Suppressor macrophage treated with lipopolysaccharide for 1 hour (primary cell): ENCODE measurements at regions not wholly inside any gene's neighbourhood (a gene's known extent, or its start where the extent isn't known, plus 50 kb on each side); places are given as distances from the start of the nearest gene placed in this dataset.

Experiments used
- DNase-seq, 3 donors: peaks; one replicate each; pipeline ENCODE4 v3.0.0-alpha.2; 2020 to 2022

- DNase-seq: no peak
These were observed 341.2 kb downstream of the NPHP4 start for GRCh38 chr1:5651027-5651410.

DNA sequence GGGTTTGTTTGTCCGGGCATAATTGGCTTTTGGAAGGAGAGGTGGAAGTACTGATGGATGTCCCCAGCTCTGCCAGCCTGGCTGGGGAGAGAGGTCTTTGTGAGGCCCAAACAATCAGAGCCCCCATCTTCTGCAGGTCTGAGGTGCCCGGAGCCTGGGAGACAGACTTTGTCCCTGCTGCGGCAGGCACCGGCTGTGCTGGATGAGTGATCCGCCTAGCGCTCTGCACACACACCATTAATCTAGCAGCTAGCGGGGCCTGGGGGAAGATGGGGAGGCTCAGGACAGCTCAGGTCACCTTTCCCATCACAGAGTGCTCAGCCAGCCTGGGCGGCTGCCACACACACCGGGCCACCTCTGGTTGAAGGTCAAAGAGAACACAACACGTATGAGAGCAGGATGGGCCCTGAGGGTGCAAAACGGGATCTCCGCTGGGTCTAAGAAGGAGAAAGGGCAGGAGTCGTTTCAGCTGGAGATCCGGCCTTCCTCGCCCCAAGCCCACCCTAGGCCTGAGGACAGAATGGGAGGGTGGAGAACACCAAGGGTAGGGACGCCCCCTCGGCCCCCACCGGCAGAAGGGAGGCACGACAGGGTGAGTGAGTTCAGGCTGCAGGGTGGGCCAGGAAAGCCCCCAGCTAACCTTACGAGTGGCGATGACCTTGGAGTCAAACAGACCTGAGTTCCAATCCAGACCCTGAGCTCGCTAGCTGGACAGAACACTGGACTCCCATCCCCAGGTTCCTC, 341.8 kb downstream of the NPHP4 start:
- no peak for DNase-seq

GRCh38 chr1:5649795-5650194, 342.4 kb downstream of the NPHP4 start:
- no peak for DNase-seq

DNA sequence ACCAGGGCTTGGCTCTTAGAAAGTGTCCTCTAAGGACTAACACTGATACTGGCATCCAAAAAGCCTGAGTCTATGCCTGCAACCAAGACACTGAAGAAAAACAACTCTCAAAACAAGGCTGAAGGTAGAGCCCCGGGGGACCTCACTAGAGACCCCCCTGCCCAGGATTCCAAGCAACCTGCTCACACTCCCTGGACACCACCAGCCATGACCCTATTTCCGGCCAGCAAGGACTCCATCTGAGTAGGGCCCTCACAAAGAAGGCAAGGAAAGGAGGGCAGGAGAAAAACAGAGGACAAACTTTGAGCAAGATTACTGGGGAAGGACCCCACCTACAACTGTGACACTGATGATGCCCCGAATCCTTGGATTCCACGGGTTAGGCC, 343.1 kb downstream of the NPHP4 start:
- no peak for DNase-seq

DNA sequence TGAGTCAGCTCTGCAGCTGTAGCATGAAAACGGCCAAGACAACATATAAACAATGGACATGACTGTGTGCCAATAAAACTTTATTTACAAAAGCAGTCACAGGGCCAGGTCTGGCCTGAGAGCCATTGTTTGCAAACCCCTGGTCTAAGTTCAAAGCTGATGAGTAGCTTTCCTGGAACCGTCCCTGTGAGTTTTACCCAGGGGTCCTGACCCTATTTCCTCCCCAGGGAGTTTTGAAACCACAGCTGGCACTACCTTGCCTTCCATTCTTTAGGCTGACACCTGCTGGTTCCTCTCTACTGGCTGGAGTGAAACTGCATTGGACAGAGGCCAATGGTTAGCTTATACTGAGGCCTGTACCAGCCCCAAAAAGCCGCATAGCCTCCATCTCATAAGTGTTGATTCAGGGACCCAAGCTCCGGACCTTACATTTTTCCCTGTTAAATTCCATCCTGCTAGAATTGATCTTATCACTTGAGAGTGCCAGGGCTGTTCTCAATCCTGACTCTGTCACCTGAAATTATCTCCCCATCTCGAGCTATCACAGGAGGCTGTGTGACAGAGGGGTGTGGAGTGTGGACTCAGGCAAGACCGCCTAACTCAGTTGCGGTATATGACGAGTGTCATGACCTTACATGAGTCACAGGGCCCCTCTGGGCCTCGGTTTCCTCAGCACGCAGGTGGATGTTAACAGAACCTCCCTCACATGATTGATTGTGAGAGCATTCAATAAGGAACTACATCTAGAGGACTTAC, 343.6 kb downstream of the NPHP4 start:
- DNase-seq: no peak

DNA sequence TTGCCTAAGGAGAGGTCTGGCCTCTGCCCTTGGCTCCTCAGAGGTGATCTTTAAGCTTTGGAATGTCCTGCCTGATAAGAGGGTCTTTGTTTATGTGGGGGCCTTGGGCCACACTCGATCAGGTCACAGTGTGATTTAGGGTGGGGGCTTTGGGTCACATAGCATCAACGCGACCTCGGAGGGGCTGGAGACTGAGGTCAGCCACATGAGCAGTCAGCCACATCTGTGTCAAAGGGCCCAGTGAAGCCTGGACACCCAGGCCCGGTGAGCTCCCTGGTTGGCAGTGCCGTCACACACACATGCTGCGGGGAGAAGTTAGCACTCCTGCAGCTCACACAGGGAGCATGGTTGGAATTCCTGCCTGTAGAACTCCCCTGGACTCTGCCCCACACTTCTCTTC, 345.0 kb downstream of the NPHP4 start:
- no peak for DNase-seq

DNA sequence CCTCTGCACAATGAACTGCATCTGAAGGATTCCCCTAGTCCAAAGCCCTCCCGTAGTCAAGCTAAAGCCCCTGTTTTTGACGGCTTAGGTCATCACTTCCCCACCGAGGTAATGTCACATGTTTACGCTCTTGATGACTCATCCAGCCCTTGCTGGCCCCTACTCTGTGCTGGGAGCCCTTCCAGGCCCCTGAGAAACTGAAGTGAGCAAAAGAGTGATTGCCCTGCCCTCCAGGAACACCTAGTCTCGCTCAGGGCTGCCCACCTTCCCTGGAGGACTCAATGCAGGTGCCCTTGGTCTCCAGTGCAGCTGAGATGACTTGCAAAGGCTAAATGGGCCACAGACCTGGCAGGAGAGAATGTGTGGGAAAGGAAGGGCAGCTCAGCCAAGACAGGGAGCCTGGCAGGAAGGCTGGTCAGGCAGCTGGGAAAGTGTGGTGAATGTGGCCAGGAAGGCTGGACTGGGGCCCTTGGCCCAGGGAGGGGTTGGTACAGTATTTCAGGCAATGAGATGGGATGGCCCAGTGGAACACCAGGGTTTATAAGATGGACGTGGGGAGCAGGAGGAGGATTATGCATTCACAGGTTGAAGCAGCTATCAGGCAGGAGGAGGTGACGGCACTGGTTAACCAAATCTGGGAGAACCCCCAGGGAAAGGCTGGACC, 345.6 kb downstream of the NPHP4 start:
- DNase-seq: no peak

- no peak for DNase-seq
These were observed 346.3 kb downstream of the NPHP4 start for GRCh38 chr1:5645929-5646328.

DNA sequence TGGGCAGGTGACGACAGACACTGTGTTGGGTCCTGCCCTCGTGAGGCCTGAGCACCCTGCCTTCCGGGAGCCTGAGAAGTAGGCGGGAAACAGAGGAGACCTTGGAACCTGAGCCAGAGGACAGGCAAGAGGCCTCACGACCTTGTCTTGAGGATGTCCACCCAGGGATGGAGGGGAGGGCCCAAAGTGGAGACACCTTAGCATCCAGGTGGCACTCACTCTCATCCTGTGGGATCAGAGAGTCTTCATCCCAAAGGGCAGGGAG, 347.2 kb downstream of the NPHP4 start:
- DNase-seq: no peak

GRCh38 chr1:5644281-5645134, 347.7 kb downstream of the NPHP4 start:
- no peak for DNase-seq

DNA sequence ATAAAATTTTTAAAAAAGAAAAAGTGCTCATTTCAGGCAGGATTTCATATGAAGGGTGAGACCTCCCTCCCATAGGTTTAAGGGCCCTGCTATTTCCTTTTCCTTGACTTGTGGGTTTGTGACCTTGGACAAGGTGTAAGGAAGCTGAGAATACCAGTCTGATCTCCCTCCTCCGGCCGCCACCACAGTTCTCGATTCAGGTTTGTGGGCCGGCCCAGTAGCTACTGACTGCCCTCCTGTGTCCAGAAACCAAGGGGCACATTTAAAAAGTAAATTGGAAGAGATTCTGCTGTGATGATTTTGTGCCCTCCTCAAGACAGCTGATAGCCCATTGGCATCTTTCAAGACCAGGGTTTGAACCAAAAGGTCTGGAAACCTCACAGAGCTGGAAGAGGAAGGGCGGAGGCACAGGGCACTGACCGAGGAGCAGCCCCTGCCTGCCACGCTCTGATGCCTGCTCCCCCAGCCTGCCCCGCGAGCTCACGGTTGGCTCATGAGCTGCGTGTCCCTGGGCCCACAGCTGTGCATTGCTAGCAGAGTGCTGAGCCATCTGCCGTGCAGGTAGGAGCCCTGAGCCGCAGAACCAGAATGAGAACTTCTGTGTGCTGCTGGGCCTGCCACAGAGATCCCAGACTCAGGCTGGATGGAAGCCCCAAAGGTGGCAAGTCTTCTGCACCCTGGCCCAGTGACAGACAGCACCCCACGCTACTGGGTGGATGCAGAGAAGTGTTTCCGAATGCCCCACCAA, 348.7 kb downstream of the NPHP4 start:
- DNase-seq: no peak

DNA sequence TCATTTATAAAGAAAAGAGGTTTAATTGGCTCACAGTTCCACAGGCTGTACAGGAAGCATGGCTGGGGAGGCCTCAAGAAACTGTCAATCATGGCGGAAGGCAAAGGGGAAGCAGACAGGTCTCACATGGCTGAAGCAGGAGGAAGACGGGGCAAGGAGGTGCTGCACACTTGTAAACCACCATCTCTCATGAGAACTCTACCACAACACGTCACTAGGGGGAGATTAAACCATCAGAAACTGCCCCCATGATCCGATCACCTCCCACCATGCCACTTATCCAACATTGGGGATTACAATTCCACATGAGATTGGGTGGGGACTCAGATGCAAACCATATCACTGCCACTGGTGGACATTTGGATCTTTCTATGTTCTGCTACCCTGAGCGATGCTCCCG, 351.4 kb downstream of the NPHP4 start:
- no peak for DNase-seq

- DNase-seq: no peak
These were observed 353.0 kb downstream of the NPHP4 start for GRCh38 chr1:5639106-5639722.

- DNase-seq: no peak
These were observed 353.6 kb downstream of the NPHP4 start for GRCh38 chr1:5638582-5638981.

GRCh38 chr1:5637171-5637570, 355.1 kb downstream of the NPHP4 start:
- peak in 2 of 3 donors; percentile 24 to 56 for DNase-seq

GRCh38 chr1:5634893-5635292, 357.3 kb downstream of the NPHP4 start:
- DNase-seq: no peak

- no peak for DNase-seq
These were observed 359.4 kb downstream of the NPHP4 start for GRCh38 chr1:5632814-5633213.

GRCh38 chr1:5632224-5632623, 360.0 kb downstream of the NPHP4 start:
- DNase-seq: peak in 1 of 3 donors; percentile 5

GRCh38 chr1:5628416-5628815, 363.8 kb downstream of the NPHP4 start:
- no peak for DNase-seq

DNA sequence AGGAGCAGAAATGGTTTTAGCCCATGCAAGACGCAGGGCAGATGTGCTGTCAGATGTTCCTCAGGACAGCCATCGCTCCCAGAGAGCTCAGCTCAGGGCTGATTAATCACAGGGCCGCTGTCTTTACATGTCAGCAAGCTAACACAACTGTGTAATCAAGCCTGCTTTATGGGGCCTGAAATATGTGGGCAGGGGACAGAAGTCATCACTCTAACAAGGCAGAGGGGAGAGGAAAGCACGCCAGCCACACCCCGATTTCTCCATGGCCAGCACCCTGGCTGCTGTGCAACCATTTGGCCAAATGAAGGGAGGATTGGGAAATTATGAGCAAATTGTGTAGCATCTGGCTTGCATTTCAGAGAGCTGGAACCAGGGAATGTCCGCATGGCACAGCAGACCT, 368.8 kb downstream of the NPHP4 start:
- no peak for DNase-seq

DNA sequence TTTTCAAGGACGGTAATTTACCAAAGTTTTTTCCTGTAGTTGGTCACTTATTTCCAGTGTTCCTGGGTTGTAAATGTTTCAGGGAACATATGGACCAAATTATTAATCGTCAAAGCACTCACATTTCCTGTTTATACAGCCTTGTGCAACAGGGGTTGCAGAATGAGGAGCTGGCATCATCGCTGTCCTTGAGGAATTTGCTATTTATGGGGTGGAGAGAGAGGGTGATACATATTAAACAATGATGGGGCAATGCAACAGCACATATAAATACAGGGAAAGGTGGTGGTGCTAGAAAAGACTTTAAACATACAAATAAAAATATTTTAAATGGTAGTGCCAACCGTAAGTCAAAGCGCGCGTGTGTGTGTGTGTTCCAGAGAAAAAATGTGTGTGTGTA, 369.8 kb downstream of the NPHP4 start:
- DNase-seq: no peak

DNA sequence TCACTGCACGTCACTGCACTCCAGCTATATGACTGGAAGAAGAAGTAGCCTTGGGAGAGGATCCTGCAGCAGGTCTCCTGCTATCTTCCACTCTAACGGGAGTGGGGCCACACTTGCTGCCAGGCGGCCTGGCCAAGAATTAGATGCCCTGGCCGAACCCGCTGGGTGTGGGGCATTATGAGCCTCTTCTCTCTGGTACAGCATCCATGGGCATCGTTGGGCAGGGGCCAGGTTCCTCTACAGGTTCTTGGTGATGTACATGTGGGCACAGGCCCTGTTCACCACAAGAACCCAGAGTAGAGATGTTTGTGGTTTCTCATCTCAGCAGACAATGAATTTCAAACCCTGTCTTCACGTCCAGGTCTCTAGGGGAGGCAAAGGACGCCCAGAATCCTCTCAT, 370.5 kb downstream of the NPHP4 start:
- DNase-seq: no peak
